Omental fat pad (tissue), 3 donors: ENCODE measurements at regions not wholly inside any gene's neighbourhood (a gene's known extent, or its start where the extent isn't known, plus 50 kb on each side); places are given as distances from the start of the nearest gene placed in this dataset.
"Not testable (repeated sequence)": the region's sequence is repeated elsewhere in the genome, so short reads cannot be mapped to it uniquely, and the experiment has no call there.

ENCODE experiments used
- ATAC-seq: fragments of 150-250 bp; one replicate; pipeline ENCODE4 v1.9.1; 2016; ENCODE audit warnings: mild to moderate bottlenecking, moderate library complexity; ENCODE audit not compliant: low FRiP score
- DNase-seq: peaks from one replicate; pipeline ENCODE4 v3.0.0-alpha.2; 2019; ENCODE audit warnings: low spot score
- TF ChIP-seq, protein P1 (sequence below), 3 donors: fragments of 450-650 bp; IDR thresholded peaks; one replicate each; pipeline ENCODE4 v1.5.1; 2016 to 2017; ENCODE audit warnings: antibody characterized with exemption in 3 of 3, mild to moderate bottlenecking in 3 of 3, moderate library complexity in 2 of 3

DNA sequence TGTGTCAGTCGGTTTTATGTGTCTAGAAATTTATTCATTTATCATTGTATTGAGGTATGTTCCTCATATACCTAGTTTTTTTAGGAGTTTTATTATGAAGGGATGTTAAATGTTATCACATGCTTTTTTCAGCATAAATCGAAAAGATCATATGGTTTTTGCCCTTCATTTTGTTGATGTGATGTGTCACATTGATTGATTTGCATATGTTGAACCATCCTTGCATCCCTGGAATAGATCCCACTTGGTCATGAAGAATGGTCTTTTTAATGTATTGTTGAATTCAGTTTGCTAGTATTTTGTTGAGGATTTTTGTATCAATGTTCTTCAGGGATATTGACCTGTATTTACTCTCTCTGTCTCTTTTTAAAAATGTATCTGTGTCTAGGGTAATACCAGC, 230.3 kb downstream of the RAP2B start:
- ATAC-seq (no peak), DNase-seq (no peak)
- TF ChIP-seq, protein P1, sequence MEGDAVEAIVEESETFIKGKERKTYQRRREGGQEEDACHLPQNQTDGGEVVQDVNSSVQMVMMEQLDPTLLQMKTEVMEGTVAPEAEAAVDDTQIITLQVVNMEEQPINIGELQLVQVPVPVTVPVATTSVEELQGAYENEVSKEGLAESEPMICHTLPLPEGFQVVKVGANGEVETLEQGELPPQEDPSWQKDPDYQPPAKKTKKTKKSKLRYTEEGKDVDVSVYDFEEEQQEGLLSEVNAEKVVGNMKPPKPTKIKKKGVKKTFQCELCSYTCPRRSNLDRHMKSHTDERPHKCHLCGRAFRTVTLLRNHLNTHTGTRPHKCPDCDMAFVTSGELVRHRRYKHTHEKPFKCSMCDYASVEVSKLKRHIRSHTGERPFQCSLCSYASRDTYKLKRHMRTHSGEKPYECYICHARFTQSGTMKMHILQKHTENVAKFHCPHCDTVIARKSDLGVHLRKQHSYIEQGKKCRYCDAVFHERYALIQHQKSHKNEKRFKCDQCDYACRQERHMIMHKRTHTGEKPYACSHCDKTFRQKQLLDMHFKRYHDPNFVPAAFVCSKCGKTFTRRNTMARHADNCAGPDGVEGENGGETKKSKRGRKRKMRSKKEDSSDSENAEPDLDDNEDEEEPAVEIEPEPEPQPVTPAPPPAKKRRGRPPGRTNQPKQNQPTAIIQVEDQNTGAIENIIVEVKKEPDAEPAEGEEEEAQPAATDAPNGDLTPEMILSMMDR (IDR thresholded peaks at IDR 0.05): no peak

DNA sequence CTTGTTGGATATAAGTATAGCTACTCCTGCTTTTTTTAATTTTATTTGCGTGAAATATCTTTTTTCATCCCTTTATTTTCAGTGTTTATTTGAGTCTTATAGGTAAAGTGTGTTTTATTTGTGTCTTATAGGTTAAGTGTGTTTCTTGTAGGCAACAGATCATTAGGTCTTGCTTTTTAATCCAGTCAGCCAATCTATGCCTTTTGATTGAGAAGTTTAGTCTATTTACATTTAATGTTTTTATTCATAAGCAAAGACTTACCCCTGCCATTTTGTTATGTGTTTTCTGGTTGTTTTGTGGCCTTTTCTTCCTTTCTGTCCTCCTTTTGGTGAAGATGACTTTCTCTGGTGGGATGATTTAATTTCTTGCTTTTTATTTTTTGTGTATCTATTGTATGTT, 232.0 kb downstream of the RAP2B start:
- DNase-seq (no peak), ATAC-seq (no peak)
- TF ChIP-seq, protein P1 (IDR thresholded peaks at IDR 0.05): no peak

DNA sequence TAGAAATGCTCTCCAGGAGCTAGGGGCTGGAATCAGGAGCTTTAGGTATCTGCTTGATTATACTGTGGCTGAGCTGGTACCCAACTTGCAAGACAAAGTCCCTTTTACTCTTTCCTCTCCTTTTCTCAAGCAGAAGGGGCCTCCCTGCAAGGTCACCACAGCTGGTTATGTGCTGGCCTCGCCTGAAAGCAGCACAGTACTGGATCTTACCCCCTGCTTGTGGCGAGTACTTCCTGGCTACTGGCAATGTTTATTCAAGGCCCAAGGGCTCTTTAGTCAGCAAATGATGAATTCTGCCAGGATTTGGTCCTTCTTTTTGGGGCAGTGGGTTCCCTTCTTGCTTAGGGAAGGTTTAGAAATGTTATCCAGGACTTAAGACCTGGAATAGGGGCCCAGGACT, 234.6 kb downstream of the RAP2B start:
- no peak for ATAC-seq
- TF ChIP-seq, protein P1 (IDR thresholded peaks at IDR 0.05): no peak
- DNase-seq: no peak

GRCh38 chr3:153397794-153398193, 235.8 kb downstream of the RAP2B start:
- ATAC-seq (no peak), DNase-seq (no peak)
- TF ChIP-seq, protein P1 (IDR thresholded peaks at IDR 0.05): no peak

- ATAC-seq (no peak), DNase-seq (no peak)
- TF ChIP-seq, protein P1 (IDR thresholded peaks at IDR 0.05): no peak
Observed at GRCh38 chr3:153399636-153400035, 237.6 kb downstream of the RAP2B start.

GRCh38 chr3:153400641-153401040, 238.6 kb downstream of the RAP2B start:
- ATAC-seq (no peak), DNase-seq (no peak)
- TF ChIP-seq, protein P1 (IDR thresholded peaks at IDR 0.05): no peak

GRCh38 chr3:153404157-153404556, 242.1 kb downstream of the RAP2B start:
- ATAC-seq (no peak), DNase-seq (no peak)
- TF ChIP-seq, protein P1 (IDR thresholded peaks at IDR 0.05): no peak

DNA sequence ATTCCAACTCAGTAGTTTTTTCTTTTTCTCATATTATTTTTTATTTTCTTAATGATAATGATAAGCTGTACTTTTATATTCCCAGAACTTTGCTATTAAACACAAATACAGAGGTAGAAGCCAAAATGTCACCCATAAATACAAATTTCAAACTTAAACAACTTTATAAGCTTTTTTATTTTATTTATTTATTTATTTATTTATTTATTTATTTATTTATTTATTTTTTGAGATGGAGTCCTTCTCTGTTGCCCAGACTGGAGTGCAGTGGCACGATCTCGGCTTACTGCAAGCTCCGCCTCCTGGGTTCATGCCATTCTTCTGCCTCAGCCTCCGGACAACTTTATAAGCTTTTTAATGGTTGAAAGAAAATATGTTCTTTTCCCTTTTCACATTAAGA, 243.3 kb downstream of the RAP2B start:
- ATAC-seq: not testable (repeated sequence)

More for the DNA sequence above, 243.3 kb downstream of the RAP2B start:
- not testable (repeated sequence) for DNase-seq
